ENCODE measurements at regions not wholly inside any gene's neighbourhood (a gene's known extent, or its start where the extent isn't known, plus 50 kb on each side); places are given as distances from the start of the nearest gene placed in this dataset.

GRCh38 chr1:8247811-8248436 is 70.0 kb upstream of the SLC45A1 start:
- Histone ChIP-seq H3K36me3 (replicated peaks) (no peaks in the 10 kb centered on the region), H3K27me3 (replicated peaks) (no peaks in the 10 kb centered on the region), H3K27ac (no peak overlapping the region), H3K4me3 (ENCODE audit: low read depth, low read length) (no peak overlapping the region)
- TF ChIP-seq CTCF (IDR thresholded peaks at IDR 0.05; ENCODE audit: low read depth, low read length, missing control alignments), result no peak
- in situ Hi-C loops (cut with HindIII; ENCODE audit: low pct_ligation_motif_present, low sequenced_read_pairs), result no loop called here
- no peak for DNase-seq

GRCh38 chr1:8244304-8244703 is 73.6 kb upstream of the SLC45A1 start:
- no peaks in the 10 kb centered on the region for H3K36me3 ChIP-seq (replicated peaks)
- H3K27me3 ChIP-seq (replicated peaks), result no peaks in the 10 kb centered on the region
- in situ Hi-C loops (cut with HindIII; ENCODE audit: low pct_ligation_motif_present, low sequenced_read_pairs), result no loop called here
- H3K4me3 ChIP-seq (ENCODE audit: low read depth, low read length), result no peak overlapping the region
- DNase-seq, result no peak
- TF ChIP-seq CTCF (IDR thresholded peaks at IDR 0.05; ENCODE audit: low read depth, low read length, missing control alignments), result no peak
- H3K27ac ChIP-seq, result no peak overlapping the region

DNA sequence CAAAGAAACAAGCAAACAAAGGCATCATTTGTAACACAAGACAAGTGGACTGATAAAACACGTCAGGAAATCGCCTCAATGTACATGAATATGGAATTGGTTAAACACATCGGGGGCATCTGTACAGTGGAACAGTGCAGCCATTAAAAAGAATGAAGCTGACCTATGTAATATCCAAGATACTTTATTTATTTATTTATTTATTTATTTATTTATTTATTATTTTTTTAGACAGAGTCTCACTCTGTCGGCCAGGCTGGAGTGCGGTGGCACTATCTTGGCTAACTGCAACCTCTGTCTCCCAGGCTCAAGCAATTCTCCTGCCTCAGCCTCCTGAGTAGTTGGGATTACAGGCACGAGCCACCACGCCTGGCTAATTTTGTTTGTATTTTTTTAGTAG is 75.4 kb upstream of the SLC45A1 start:
- H3K27me3 ChIP-seq (replicated peaks), result no peaks in the 10 kb centered on the region
- in situ Hi-C loops (cut with HindIII; ENCODE audit: low pct_ligation_motif_present, low sequenced_read_pairs), result no loop called here
- no peak overlapping the region for H3K4me3 ChIP-seq (ENCODE audit: low read depth, low read length)
- no peaks in the 10 kb centered on the region for H3K36me3 ChIP-seq (replicated peaks)
- no peak for DNase-seq
- H3K27ac ChIP-seq, result no peak overlapping the region
- TF ChIP-seq CTCF (IDR thresholded peaks at IDR 0.05; ENCODE audit: low read depth, low read length, missing control alignments), result no peak

GRCh38 chr1:8241417-8242014 is 76.4 kb upstream of the SLC45A1 start:
- Histone ChIP-seq H3K4me3 (ENCODE audit: low read depth, low read length) (no peak overlapping the region), H3K36me3 (replicated peaks) (no peaks in the 10 kb centered on the region), H3K27ac (no peak overlapping the region), H3K27me3 (replicated peaks) (no peaks in the 10 kb centered on the region)
- DNase-seq, result no peak
- TF ChIP-seq CTCF (IDR thresholded peaks at IDR 0.05; ENCODE audit: low read depth, low read length, missing control alignments), result no peak
- in situ Hi-C loops (cut with HindIII; ENCODE audit: low pct_ligation_motif_present, low sequenced_read_pairs), result no loop called here

- no peak for TF ChIP-seq CTCF (IDR thresholded peaks at IDR 0.05; ENCODE audit: low read depth, low read length, missing control alignments)
- peak overlapping the region; percentile 99 for H3K27ac ChIP-seq
Measured at GRCh38 chr1:8239306-8240023, 78.4 kb upstream of the SLC45A1 start.

More at GRCh38 chr1:8239306-8240023, 78.4 kb upstream of the SLC45A1 start:
- in situ Hi-C loops (cut with HindIII; ENCODE audit: low pct_ligation_motif_present, low sequenced_read_pairs), result no loop called here
- H3K4me3 ChIP-seq (ENCODE audit: low read depth, low read length), result no peak overlapping the region
- no peaks in the 10 kb centered on the region for H3K36me3 ChIP-seq (replicated peaks)
- peak; percentile 61 for DNase-seq
- H3K27me3 ChIP-seq (replicated peaks), result no peaks in the 10 kb centered on the region
